Hematopoietic multipotent progenitor cell treated with erythropoietin and hydrocortisone succinate and interleukin-3 and kit ligand, for 4 days (in vitro differentiated cells): ENCODE measurements at regions not wholly inside any gene's neighbourhood (a gene's known extent, or its start where the extent isn't known, plus 50 kb on each side); places are given as distances from the start of the nearest gene placed in this dataset.

Experiments
- DNase-seq: peaks from one replicate; pipeline ENCODE4 v3.0.0-alpha.2; 2015

DNA sequence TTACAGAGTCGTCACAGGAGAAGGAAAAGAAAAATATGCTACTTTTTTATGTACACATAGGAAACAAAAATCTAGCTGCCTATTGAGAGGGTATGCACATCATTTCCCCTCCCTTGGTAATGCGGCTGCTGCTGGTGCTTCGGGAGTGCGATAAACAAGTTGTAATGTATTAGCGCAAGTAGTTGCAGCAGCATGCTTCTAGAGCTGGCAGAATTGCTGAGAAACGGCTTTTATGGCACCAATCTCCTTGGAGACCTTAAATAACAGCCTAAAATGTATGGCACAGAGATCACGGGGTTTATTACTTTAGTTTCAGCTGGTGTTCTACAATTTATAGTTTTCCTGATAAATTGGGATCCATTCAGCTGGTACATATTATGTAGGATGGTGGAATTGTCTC, 447.6 kb upstream of the TMPO start:
- no peak for DNase-seq

DNA sequence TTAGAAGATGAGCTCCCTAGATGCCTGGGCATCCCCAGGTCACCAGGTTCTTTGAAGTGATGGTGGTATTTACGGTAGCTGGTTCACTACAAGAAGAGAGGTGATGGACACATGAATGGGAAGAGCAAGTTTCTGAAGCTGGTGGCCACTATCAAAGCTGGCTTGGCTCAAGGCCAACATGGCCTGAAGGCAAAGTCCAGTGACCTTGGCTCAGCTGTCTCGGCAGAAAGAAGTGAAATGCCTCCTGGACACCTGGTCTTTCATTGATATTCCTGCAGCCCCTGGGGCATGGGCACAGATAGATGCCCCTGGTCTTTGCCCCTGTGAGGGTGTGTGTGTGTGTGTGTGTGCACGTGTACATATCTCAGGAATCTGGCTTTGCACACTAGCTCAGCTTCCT, 441.8 kb upstream of the TMPO start:
- DNase-seq, result no peak

DNA sequence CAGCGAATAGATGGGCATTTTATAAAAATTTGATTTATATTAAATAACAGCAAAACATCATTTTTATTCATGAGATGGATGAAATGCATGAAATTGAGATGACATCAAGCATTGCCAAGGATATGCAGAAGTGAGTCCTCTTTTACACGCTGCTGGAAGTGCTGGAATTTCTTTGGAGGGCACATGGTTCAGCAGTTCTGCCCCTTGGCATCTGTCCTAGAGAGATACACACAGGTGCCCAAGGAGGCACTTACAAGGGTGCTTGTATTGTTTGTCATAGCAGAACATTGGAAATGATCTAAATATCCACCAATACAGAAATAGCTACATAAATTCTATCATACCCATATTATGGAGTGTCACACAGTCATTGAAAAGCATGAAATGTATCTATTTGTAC, 441.1 kb upstream of the TMPO start:
- DNase-seq, result no peak

DNA sequence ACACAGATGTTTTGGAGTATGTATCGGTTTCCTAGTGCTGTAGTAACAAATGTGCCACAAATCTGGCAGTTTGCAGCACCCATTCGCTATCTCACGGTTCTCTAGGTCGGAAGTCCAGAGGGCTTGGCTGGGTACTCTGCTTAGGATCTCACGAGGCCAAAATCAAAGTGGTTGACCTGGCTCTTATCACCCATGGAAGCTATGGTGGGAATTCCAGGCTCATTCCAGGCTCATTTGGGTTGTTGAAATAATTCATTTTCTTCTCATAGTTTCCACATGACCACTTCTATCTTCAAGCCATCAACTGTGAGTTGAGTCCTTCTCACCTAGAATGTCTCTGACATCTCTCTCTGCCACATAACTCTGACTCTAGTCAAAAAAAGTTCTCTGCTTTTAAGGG, 431.0 kb upstream of the TMPO start:
- no peak for DNase-seq

DNA sequence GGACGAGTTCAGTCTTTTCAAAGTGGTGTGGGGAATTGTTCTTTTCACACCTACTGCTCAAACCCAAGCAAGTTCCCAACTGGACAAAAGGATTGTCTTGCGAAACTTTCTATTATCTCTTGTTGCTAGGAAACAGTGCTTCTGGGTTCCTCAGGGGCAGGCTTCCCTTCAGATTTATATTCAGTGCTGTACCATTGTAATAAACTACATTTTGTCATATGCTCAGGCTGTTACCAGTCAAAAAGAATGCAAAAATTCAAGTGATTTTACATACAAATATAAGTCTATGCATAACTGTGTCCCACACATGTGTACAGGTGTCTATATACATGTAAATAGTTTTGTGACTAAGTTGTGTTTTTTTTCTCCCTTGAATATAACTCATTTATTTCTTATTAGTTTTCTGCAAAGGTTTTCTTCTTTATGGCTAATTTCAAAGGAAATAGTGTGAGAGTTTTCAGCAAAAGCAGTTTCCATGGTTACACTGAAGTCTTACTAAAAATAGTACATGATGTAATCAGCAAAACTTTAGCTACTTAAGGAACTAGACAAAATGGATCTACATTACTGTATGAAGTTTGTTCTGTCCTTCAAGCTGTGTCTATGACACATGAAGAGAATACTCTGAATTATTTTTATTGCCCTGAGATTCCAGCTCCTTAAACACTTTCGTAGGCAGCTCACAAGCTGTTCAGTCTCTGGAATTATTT, 430.2 kb upstream of the TMPO start:
- DNase-seq, result no peak

DNA sequence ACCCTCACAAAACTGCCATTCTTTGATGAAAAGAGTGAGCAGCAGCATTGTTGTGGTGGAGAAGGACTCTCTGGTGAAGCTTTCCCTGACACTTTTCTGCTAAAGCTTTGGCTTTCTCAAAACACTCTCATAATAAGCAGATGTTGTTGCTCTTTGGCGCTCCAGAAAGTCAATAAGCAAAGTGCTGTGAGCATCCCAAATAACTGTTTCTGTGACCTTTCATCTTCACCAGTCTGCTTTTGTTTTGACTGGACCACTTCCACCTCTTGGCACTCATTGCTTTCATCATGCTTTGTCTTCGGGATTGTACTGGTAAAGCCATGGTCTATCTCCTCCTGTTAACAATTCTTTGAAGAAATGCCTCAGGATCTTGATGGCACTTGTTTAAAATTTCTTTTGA, 424.7 kb upstream of the TMPO start:
- no peak for DNase-seq

DNA sequence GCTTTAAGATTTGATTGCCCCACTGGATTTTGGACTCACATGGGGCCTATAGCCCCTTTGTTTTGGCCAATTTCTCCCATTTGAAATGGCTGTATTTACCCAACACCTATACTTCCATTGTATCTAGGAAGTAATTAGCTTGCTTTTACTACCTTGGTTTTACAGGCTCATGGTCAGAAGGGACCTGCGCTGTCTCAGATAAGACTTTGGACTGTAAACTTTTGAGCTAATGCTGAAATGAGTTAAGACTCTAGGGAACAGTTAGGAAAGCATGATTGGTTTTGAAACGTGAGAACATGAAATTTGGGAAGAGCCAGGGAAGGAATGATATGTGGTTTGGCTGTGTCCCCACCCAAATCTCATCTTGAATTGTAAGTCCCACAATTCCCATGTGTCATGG, 419.0 kb upstream of the TMPO start:
- no peak for DNase-seq

DNA sequence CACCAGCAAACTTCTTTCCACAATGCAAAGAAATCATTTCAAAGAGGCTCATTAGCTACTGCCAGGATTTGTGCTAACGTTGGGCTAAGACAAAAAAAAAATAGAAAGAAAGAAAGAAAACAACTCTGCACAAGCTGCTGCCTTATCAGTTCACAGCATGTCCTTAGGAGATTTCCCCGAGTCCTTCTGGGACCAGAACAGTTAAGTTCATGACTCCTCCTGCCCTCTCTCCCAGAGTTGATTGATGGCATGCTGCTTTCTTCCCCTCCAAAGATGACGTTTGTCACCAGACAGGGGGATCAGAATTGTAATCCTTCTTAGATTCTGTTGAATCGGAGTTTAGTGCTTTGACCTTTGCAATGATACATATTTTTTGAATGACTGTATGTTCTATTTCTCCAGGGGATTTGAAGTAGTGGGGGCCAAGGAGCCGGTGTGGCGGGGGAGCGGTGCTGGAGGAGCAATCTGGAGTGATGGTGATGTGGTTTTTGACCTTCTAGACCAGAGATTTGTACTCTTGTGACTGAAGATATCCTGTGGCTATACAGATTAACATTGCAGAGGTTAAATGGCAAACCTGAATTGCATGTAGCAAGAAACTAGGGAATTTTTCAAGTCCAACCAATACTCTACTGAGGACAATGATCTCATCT, 409.2 kb upstream of the TMPO start:
- no peak for DNase-seq

DNA sequence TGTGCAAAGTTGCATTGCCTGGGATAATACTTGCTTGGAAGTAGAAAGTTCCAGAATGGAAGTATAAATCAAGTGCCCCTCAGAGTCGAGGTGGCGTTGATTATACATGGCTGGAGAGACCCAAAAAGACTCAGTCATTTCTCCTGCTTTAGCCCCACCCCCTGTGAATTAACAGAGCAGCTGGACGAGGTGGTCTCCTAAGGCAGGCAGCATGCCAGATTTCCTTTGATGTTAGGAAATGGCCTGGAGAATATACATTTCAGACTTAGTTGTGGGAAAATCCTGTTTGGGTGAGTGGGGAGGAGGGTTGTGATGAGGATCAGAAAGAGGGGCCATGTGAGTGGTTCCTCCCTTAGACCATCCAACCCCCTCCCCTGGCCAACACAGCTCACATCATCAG, 406.1 kb upstream of the TMPO start:
- DNase-seq, result no peak

DNA sequence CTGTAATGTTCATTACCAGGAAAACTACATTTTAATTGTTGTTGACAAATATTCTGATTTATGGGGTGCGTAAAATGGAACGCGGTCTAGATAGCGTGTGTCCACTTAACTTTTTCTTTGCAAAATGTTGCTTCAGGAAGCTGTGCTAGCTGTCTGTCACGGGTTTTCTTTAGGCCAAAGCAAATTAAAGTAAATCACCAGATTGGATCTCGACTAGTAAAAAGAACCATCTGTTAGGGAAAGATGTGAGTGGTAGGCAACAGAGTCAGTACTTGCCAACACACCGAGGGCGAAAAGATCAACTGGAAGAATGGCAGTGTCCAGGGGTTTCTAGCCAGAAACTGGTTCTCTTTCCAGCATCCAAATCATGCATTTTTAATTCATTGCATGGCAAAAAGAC, 404.9 kb upstream of the TMPO start:
- DNase-seq, result no peak

DNA sequence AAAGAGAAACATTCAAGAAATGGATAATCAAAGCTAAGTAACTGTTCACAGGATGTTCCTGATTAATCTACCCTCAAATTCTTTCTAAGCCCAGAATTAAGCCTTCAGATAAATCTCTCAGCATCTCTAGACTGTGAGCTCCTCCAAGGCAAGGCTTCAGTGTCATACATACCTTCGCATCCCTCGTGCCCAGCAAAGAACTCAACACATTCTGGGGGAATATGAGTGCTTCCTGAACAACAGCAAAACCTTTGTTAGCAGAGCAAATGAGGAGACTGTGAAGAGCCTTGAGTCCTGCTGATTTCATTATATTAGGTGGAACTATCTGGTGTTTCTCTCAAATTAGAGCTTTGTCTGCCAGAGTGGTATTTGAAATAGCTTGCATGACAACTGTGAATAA, 401.8 kb upstream of the TMPO start:
- DNase-seq, result no peak

DNA sequence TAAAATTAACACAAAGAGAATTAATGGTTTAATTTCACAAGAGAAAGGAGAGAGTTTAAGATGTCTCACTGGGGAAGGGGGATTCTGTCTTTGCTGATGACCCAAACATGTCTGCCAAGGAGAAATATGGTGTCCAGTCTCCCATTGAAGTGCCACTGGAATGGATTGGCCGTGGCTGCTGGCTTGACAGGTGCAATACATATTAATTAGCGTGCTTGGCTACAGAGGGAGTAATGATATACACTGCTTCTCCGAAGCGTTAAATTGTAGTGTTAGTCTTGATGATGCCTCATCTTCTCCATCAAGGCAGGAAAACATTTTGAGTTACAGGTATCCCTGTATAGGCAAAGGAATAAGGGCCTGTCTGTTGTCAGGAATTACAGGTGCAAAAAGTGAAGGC, 393.4 kb upstream of the TMPO start:
- DNase-seq, result no peak

DNA sequence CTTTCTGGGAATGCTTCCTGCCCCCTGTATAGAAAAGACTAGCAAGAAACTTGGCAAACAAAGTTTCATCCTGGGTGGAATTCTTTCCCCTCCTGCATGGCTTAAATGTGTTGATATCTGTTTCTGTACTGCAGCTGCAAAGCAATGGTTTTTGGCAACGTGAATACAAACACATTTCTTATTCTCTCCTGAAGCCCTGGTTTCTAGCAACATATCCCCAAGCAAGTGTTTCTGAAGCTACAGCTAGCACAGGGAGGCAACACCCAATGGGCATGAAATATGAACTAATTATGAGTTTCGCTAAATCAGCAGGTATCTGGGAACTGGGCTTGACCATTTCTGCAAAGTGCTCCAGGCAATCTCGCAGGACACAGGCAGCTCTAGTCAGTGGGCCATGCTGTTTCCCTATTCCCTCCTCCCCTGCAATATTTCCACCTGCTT, 392.3 kb upstream of the TMPO start:
- DNase-seq, result no peak

DNA sequence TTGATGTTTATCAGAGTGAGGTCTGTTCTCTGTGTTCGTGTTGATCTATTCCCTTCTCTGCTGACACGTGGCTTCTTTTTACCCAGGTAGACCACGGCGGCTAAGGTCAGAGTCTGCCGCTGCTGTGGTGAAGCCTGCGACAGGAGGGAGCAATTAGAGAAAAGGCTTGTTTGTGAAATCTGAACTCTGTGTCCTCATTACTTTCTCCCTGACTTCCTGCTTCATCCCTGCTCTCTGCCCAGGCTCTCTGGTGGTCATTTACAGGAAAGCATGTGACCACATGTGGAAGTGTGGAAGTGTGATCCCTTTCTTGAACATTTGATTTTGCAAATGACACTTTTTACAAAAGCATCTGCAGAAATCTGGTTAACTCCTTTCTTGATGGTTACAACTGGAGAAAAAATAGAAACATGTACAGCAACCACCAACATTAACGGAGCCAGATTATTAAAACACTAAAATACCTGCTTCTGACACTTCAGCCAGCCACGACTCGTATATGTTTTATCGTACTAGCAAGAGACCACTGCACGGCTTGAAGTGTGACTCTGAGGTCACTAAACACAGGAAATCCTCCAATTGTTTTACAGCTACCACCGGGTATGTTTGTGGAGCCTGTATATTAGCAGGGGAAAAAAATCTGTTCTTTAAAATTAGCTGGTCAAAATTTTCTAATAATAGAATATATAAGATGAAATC, 388.6 kb upstream of the TMPO start:
- DNase-seq, result no peak

DNA sequence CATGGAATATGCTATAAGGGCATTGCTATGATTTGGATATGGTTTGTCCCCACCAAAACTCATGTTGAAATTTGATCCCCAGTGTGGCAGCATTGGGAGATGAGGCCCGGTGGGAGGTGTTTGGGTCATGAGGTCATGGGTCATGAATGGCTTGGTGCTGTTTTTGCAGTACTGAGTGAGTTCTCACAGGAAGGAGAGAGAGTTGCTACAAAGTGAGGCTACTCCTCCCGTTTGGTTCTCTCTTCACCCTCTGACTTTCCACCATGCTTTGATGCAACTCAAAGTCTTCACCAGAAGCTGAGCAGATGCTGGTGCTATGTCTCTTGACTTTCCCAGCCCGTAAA, 388.1 kb upstream of the TMPO start:
- DNase-seq, result no peak

DNA sequence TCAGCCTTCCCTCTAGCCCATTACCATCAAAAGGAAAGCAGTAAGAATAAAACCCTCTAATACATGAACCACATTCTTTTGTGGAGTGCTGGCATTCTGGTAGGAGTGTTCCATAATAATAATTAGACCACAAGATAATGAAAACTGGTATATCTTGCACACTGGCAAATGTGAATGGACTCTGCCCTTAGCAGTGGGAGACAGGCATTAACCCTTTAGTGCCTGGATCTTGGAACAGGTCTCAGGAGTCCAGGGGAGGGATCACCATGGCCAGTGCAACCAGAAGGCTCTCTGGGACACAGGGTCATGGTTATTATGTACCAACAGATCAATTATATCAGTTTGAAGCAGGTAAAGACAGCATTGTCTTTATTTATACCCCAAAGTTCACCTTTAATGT, 387.5 kb upstream of the TMPO start:
- no peak for DNase-seq

DNA sequence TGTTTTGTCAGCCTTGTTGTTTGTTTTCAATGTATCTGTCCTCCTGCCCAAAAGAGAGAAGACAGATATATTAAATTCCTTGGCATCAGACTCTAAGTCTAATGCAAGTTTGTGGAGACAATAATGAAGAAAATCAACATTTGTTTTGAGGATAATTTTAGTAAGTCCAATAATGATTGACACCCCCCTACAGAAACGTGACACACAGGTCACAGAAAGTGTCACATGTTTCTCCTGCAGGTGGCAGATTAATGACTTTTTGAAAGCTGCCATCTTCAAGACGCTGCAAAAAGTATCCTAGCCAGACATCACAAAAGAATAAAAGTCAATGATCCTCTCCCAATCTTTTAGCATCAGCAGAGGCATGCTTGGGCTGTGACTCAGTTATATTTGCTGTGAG, 378.8 kb upstream of the TMPO start:
- no peak for DNase-seq

DNA sequence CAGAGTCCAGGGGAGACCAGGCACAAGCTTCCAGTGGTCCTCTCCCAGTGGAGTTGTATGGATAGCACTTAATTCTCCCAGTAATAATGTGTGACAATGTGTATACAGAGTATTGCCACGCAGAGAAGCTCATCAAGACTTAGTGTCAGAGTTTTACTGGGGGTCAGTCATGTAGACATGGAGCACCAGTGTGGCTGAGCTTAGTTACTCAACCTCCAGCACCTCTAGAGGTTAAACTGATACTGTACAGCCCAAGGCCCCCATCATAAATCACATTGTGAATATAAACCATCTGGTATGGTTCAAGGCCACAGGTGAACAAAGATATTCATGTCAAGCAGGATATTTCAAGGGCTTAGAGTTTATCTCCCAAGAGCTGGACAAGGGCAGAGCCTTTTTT, 378.1 kb upstream of the TMPO start:
- DNase-seq, result no peak

DNA sequence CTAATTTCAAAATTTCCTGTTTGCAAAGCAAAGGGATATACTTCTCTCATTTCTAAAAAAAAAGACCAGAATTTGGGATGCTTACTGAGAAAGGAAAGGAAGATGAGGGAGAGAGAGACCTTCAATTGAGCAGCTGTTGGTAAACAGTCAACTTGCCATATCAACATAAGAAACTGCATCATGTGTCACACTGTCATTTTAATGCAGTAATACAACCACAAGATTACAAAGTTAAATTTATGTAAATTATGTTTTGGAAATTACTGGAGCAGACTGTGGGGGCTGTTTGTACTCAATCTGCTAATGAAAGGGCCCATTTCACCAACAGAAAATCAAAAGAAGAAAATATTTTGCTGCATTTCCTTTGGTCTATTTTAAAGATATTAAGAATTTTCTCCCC, 370.4 kb upstream of the TMPO start:
- DNase-seq, result no peak

DNA sequence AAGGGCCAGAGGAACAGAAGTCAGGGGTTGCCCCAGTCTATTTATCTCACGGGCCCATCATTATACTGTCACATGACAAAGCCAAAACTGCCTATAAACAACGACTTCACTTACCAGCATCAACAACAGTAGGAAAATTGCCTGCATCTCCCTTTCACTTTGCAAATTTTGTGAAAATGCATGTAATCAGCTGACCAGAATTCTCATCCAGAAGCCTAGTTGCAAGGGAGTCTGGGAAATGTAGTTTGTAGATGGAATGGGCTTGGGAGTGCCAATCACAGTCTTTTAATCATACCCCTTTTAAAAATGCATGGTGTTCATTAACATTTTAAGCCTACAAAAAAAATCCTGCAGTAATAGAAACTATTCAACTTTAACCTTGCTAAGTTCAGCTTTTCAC, 369.3 kb upstream of the TMPO start:
- DNase-seq, result no peak

DNA sequence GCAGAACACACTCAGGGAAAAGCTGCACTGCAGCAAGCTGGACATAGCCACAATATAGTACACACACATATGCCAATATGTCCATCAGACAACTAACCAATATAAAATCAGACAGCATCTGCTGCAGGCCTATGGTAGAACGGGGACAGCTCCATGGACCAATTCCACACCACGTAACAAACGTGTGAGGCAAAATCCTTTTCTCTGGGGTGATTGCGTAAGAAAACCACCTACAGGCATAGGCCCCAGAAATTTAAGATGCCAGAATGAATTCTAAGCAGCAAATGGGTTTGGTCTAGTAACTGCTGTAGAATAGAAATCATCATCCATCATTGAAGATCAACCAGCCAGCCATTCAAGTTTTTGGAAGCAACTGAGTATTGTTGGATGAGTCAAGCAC, 368.9 kb upstream of the TMPO start:
- no peak for DNase-seq

DNA sequence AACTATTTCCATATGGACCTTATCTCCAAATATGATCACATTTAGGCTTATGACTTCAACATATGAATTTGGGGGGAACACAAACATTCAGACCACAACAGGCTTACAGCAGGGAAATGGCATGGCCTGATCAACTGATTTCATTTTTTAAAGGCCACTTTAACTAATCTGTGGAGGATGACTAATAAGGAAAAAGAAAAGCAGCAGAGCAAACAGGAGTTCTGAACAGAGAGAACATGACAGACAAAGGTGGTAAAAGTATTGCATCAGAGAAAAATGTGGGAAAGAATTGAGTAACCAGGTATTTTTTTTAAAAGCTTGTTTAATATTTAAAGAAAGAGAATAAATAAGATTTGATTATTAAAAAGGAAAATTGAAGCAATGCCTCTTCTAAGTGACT, 366.1 kb upstream of the TMPO start:
- DNase-seq, result no peak

DNA sequence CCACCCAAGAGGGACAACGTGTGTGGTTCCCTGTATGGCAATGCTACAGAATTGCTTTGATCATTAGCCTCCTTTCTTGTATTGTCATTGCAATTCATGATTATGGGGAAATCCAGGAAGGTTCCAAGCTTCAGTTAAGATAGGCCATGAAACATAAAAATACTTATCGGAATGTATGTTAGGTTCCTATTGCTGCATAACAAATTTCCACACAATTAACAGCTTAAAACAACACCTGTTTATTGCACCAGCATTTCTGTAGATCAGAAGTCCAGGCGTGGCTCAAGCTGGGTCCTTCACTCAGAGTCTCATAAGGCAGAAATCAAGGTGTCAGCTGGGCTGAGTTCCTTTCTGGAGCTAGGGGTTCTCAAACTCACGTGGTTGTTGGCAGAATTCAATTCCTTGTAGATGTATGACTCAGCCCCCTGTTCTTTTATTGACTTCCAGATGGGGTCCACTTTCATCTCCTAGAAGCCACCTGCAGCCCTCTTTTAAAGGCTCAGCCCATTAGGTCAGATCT, 365.6 kb upstream of the TMPO start:
- no peak for DNase-seq

DNA sequence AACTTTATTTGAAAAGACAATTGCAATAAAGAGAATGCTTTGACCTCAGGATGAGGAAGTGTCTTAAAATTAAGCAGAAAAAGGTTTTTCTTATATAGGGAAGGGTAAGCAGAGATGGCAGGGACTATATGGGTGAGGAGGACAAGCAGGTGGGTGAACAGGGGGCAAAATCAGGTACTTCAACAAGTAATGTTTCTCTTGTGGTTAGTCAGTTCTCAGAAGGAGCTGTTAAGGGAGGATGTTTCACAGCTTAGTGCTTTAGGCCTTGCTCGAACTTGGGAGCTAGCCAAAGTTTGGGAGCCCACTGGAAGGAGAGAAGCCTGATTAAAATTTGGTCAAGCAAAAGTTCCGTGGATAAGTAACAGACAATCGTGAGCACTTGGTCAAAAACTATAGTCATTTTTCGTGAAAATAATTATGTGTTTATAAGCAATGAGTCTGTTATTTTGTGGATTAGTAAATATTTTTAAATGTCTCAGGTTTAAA, 364.2 kb upstream of the TMPO start:
- no peak for DNase-seq
